ENCODE measurements at regions not wholly inside any gene's neighbourhood (a gene's known extent, or its start where the extent isn't known, plus 50 kb on each side); places are given as distances from the start of the nearest gene placed in this dataset.

DNA sequence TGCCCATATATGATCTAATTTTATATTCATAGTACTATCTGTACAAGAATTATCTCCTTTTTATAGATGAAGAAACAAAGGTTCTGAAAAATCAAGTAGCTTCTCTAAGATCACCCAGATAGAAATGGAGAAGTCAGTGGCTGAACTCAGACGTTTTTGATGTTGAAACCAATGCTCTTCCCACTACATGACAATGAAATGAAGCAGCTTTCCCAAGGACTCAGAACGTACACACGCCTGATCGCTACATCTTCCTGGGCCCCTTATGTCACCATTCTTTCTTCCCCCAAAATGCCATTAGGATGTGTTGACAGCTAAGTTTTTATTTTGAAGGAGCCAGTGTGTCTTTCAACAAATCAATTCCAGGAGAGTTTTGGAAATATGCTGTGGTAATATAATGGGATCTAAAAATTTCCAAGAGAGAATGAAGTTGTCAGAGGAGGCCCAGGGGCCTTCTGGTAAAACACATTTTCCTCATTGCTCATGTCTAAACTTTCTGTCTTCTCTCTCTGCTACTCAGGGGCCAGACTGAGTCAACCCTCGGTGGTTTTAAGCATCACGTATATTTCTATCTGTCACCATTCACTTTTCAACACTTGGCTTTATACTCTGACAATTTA, 98.1 kb upstream of the COL21A1 start:
- DNase-seq: no peak

DNA sequence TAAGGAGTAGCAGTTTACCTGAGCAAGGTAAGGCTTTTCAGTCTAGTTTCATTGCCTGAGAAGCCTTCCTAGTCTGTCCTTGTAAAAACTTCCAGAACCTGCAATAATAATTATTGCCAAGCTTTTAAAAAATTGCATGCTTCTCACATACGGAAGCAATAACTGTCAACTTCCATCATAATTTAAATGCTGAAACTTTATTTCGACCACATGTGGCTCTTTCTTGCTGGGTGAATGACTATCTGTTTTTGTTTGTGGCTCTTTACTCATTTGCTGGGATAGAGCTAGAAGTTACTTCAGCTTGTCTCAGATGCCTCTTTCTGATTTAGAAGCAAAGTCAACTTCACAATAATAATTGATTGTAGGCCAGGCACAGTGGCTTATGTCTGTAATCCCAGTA, 95.9 kb upstream of the COL21A1 start:
- DNase-seq: no peak

DNA sequence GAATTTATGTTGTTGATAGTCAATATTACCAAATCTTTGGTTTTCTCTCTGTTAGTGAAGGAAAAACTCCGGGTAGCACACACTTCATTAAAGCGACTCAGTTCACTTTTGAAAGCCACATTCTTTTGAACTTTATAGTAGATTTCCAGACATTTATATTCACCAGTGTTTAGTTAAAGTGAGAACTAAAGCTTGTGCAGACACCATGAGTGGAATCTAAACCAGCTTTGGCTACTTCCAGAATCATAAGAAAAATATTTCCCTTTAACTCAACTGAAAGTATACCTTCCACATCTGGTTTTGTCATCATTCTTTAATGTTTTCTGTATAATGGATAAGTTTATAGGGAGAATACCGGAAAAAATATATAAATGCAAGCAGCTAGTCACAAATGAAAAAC, 92.1 kb upstream of the COL21A1 start:
- DNase-seq: no peak

DNA sequence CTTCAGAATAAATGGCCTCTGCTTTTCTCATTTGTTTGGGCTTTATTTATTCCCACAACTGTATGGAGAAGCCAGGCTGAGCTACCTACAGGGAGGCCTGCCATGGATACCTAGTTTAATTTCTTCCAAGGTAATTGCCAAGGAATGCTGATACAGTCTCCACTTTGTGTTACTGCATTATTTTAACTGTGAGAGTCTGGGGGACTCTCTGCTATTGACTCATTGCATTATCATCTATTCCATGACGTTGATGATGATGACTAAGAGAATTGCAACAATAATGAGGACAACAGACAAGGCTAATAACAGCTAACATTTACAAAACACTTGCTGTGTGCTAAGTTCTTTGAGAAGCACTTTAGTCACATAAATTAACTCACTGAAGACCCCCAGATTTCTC, 88.3 kb upstream of the COL21A1 start:
- no peak for DNase-seq

DNA sequence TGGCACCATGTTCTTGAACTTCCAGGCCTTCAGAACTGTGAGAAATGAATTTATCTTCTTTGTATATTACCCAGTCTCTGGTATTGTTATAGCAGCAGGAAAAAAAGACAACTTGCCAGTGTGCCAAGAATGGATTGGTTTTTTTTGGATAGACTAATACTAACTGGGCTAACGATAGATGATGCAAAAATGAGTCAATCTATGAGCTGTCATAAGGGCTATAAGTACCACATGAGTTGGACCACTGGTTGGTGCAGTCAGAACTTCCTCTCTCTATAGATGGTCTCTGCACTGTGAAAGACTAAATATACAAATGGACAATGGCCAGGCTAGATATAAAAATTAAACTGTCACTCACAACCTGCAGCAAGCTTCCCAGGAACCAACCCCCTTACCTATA, 87.6 kb upstream of the COL21A1 start:
- DNase-seq: no peak

DNA sequence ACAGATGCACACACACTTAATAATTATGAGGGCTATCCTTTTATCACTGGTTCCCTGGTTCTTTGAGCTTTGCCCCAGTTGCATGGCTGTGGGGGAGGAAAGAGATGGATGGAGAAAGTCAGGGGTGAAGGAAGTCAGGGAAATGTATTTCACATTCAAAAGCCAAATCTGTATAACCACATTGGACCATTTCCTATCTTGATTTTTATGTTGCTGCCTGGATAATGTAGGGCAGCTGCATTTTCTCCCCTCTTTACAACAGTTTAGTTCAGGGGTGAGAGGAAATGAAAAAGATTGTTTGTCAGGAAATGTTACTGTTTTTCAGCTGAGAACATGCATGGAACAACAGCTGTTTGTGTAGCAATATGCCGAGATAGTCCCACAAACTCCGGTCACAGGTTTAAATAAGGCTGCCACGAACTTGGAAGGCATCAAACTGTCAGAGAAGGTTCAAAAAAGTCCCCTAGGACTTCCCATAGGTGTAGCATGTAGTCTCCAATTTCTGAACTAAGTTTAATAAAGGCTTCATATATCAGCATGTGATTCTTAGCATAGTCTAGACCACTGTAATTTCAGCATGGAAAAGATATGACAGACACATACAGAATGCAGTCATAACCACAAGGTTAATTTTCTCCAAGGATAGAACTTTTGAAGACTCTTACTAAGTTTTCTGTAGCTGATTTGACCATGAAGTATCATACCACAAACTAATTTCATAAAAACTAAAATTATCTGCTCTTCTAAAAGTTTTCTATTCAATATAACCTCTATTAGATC, 82.1 kb upstream of the COL21A1 start:
- no peak for DNase-seq

DNA sequence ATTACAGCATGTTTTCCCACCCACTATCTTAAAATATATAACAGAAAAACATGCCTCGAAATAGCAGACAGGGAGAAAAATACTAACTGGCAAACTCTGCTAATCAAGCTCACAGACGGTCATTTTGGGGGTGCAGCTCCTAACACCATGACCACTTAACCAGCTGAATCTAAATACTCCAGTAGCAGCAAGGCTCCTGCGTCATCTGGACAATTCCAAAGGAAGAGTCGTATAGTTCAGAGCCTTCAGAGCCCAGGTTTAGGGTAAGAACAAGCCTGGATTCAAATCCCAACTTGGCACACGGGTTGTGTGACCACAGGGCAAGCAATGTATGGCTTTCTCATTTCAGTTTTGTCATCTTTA, 81.3 kb upstream of the COL21A1 start:
- no peak for DNase-seq

DNA sequence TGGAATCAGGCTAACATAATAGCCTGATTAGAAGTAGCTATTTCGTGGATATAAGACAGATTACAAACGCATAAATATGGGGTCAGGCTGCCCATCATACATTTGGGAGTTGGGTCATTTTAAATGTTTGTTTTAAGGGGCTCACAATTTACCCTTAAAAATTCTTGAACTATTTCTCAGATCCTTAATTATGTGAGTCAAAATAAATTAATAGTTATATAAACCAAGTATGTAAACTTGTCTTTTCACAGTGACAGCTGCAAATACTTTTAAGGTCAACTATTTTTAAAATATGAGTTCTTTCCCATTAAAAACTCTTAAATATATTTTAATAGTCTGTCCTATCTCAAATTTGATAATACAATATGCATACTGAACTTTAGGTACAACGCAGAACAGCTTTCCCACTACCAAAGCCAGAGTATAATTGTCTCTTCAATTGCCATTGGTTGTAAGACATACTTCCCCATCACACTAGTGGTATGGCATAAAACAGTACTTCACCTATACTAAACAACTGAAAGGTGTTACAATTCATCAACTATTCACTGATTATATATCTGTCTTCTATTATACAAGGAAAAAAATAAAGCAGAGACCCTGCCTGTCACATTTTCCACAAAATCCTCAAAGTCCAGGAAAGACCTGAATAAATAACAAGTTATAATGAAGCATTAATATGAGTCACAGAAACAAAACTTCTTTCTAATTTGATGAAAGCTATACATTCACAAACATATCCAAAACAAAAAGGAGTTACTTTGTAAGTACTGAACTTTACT, 80.8 kb upstream of the COL21A1 start:
- no peak for DNase-seq

DNA sequence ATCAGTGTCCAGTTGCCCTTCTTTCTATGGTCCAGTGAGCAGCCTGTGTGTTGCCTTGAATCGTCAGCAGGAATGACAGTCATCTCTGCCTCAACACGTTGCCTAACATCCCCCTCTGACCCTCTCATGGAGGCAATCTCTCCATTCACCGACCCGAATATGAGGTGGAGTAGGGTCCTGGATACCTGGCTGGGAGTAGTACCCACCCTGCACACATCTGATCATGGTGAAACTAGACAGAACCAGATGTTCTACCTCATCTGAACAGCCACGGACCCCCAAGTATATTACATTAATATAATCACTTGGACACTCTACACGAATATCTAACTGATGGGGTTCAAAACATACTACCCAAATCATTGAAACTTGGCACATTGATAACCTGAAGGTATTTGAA, 77.0 kb upstream of the COL21A1 start:
- no peak for DNase-seq

DNA sequence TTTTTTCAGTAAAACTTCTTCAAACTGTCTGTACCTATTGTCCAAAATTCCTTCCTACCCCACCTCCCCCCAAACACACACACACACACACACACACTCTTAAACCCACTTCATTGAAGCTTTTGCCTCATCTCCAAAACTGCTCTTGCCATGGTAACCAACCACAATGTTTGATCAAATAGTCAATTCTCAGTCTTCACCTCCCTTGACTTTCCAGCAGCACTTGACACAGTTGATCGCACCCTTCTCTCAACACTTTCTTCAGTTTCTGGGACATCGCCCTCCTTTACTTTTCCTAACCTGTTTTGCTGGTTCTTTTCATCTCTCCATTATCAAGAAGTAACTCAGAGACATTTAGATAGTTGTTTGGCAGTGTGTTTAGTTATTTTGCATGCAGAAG, 71.5 kb upstream of the COL21A1 start:
- no peak for DNase-seq

DNA sequence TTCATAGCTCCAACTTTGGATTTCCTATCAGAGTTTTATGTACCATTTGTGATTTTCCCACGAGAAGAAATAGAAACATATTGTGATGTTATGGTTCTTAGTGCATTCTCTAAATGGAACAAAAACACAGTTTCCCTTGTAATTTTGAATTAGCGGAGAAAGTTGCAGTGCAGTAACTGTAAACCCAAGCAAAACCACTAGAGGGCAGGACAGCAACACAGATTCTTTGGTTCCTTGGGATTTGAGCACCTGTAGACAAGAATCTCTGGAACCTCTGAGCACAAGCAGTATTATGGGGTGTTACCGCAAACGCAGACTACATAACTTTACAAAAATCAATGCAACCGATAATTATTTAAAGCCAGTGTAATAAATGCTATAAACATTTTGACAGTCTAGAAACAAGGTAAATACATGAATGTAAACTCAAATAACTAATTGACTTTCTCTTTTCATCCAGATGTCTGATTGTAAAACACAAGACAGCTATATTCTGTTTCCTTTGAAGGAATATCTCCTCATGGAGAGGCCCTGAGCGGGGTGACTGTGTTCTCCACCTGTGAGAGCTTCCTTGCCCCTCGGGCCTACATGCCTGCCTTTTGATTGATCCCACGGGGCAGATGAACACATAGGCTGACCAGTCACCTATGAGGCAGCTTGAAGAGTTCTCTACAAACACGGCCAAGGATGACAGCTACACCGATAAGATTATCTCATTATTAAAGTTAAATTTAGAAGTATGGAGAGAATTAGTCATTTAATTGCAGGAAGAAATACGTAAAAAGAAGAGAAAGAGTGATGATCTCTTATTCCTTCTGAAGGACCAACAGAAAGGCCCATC, 67.5 kb upstream of the COL21A1 start:
- DNase-seq: peak; percentile 45

DNA sequence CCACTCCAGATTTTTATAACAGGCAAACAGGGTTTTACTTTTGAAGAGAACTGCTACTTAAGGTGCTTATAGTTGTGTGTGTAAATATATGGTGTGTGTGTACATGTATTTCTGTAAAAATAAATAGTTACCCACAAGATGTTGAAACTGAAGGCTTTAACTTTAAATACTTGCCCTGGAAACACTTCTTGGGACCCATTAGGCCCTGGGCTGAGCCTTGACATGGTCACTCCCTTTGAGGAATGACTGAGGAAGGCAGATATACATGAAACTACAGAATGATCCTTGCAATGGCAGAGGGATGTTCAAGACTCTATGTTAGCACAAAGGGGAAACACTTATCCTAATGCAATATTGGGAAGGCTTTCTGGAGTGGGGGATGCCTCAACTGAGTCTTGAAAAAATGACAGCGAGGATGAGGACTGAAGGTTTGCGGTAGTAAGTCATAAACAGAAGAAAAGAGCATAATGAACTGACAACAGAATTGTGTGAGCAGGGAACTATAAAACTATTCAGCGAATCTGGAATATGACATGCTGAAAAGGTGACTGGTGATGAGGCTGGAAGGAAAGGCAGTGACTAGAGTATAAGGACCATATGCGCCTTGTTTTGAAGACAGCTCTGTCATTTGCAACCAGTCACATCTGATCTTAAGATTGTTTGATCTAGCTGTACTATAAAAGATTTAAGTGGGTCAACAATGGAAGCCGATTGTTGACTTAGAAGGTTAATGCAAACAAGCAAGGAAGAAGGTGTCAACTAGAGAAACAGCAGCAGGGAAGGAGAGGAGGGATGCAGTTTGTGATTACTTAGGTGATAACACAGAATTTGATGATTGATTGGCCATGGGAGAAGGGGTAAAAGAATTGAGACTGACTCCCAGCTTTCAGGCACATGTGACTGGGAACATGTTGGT, 64.4 kb upstream of the COL21A1 start:
- DNase-seq: no peak

DNA sequence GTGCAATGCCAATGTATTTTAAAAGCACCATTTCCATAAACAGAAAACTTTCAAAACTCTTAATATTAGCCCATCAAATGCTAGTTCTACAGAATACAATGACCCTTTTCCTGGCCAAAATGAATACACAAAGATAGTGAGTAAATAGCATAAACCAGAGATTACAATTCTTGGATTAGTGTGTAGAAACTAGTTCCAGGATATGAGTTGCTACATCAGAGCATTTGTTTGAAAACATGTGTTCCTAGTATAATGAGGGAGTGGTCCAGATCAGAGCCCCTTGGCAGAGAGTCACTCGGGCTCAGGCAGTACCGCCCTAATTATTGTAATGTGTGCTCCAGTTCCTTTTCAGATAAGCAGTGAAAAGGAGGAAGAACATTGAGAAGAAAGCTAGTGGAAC, 63.7 kb upstream of the COL21A1 start:
- DNase-seq: no peak

DNA sequence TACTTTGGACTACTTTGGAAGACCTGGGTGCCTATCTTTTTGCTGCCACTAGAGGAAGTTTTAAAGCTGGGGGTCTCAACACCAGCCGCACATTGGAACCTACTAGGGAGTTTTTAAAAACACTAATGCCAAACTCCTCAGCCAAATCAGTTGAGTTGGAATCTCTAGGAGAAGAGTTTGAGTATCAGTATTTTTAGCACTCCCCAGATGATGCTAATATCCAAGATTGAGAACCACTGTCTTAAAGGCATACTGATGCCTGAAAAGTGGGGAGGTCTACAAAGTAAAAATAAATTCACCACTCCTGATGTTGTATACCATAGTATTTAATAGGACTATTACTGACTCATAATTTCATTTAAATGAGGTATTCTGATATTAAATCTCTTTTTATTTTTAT, 62.9 kb upstream of the COL21A1 start:
- no peak for DNase-seq

DNA sequence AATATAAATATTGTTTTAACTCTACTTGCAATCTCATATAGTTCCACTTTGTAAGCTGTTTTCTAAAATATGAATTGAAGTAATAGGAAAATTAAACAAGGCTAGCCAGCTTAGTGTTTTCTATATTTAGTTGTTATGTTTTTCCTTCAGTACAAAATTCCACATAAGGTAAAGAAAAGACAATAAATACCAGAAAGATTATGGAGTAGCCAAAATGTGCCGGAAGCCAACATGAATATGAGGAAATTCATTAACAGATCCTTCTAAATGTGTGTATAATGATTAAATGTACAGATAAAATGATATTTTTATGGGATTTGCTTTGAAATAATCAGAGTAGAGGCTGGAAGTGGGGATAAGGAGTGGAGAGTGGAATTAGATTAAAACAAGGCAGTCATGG, 52.5 kb upstream of the COL21A1 start:
- no peak for DNase-seq

DNA sequence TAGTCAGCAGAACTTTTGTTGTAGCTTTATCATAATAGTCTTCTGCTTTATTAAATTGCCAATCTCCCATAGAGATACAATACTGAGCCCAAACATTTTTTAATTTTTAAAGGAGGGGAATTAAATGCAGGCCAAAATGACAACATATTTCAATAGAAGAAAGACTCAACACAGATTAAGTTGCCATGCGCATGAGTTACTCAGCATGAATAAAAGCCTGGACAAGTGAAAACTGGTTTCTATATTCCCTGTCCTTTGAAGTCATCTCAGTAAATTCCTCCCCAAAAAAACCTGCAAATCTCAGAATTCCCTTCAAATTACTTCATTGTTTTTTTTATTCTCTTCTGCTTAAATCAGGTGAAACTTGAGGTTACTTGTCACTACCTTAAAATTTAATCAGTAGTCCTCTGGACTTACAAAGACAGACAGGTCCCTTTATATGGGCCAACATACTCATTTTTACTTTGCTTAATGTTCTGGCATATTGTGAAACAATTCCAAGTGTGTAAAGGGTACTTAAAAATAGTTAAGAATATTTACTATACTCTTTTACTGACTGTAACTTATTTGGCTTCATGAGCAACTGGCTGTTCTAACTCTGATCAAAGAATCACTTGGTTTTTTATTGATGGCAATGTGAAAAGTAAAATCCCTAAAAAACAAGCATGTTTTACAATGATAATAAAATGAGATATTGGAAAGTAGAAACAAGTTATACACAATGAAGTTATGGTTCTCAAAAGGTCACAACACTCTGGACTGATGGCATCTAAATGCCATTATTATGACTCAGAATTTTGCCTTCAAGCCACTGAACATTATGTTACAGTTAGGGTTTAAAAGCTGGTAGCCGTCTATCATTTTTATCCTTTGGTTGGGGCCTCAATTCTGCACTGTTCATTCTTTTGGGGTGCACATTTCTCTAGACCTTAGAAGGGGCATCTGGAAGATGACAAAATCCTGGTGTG, 49.9 kb upstream of the COL21A1 start:
- no peak for DNase-seq

Measured in NCI-H2171 treated with DMSO at 0.1 percent for 48 hours (cell line).